ENCODE measurements at regions not wholly inside any gene's neighbourhood (a gene's known extent, or its start where the extent isn't known, plus 50 kb on each side); places are given as distances from the start of the nearest gene placed in this dataset.

DNA sequence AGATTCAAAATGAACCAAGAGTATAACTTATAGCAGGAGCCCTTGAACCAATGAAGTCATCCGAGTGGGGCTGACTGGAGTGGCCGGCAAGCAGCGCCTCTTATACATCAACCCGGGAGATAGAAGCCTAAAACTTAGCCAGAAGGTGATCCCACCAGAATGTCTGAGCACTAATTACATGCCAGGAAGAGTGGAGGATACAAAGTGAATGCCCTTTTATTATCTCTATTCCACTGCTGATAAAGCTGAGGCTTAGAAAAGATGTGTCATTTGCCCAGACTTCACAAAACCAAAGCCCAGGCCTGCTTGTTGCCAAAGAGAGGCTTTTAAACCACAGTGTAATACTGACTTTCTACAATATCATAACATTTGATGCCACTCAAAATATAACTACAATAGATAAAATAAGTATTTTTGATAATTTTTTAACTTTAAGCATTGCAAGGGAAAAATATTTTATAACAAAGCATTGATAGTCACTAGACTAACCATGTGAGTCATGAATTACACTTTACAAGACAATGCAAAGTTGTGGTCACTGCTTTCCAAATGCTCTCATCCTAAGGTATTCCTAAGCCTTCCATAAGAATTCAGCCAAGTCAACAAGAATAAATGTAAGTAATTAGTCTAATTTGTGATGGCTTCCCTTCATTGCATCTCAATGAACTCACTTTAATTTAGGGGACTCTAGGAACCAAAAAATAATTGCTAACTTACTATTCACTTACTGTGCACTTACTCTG, 58.6 kb upstream of the ARID5B start:
- DNase-seq, result no peak

DNA sequence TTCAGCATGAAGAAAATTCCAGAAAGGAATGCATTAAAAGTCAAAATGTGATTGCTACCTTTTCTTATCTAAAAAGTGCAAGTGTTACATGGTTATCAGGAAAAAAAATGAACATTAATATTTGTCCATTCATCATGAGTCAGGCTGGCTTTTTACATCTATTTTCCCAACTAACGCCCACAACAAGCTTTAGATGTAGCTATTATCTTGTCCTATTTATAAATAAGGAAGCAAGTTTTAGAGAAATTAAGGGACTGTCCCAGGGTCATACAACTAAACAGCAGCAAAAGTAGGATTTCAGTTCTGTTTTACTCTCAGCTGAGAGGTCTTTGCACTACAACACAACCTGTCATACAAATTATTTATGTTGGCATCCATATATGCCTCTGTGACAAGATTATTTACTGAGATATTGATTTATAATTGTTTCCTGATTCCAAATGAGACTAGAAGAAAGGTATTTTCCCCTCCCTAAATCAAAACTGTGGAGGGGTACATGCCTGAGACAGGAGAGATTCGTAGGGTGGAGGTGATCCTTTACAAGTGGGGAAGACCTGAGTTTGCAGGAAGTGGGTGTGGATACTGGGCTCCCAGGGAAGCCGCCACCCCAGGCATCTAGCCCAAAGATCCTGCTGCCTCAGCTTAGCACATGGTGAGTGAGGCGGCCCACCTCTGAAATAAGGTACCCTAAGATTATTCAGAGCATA, 57.2 kb upstream of the ARID5B start:
- no peak for DNase-seq

DNA sequence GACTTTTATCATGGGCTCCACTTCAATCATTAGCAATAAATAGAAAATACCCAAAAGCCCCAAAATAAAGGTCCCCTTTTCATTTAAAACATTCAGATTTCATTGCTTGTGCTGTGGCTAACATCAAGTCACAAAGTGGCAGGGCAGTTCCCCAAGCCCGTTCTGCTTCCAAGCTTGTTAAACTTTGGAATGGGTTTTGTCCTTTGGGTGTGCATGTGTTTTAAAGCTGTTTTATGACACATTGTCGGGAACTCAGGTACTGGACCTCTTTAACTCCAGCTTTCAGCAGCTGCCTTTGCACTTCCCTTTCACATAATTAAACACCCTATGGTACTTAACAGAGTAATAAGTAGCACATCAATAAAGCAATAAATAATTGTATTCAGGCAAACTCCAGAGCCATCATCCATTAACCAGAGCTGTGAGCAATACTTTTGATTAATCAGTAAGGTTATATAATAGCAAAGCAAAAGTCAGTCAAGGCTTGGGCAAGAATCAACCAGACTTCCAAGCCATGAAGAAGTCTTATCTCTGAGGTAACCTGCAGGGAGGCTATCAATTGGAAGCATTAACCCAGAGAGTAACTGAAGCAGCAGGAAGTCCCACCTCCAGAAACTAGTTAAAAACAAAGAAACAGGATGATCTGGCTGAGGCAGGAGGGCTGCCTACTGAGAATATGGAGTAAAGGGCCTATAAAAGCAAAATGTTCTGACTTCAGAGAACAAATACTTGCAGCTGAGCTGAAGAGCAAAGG, 56.1 kb upstream of the ARID5B start:
- DNase-seq, result no peak

DNA sequence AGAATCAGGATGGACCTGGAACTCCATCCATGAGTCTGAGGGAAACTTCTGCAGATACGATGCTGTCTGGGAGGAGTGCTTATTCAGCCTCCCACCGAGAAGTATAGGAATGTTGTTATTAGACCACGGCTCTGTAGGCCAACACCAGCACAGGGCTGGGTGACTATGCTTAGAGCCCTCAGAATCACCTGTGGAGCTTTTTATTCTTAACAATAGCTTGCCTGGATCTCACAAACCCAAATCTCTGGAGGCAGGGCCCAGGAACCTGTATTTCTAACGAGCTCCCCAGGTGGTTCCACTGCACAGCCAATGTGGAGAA, 55.6 kb upstream of the ARID5B start:
- no peak for DNase-seq

DNA sequence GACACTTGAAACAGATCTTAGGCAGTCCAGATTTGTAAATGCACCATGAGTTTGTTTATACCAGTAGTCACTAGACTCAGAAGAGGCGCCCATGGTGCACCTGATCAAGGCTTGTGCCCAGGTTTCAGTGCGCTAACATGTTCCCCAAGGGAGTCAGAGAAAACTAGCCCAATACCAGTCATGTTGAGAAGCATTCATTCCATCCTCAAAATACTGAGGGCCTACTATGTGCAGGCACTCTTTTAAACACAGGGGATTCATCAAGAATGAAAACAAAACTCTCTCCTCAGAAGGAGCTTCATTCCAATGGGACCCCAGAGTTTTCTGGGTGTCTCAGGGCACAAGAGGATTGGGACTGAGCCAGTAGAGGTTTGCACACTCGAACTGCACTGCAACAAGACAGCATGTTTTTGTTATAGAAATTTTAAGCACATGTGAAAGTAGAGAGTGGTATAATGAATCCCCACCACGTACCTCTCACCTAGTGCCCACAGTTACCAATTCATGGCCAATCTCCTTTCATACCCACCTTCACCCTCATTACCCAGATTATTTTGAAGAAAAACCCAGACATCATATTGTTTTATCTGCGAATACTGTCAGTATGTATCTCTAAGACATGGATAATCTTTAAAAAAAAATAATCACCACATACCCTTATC, 55.0 kb upstream of the ARID5B start:
- DNase-seq, result no peak

DNA sequence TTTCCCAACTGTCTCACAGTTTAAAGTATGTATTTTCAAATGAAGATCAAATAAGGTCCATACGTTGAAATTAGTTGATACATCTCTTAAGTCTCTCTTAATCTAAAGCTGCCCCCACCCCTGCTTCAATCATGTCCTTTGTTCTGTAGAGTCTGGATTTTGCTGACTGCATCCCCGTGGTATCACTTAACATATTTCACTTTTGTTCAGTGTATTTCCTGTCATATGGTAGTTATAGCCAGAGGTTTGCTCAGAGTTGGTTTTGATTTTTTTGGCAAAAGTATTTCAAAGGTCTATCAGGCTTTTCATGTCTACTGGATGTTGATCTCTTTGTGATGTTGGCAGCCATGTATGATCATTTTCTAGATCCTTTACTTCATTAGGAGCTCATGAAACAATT, 54.4 kb upstream of the ARID5B start:
- no peak for DNase-seq

DNA sequence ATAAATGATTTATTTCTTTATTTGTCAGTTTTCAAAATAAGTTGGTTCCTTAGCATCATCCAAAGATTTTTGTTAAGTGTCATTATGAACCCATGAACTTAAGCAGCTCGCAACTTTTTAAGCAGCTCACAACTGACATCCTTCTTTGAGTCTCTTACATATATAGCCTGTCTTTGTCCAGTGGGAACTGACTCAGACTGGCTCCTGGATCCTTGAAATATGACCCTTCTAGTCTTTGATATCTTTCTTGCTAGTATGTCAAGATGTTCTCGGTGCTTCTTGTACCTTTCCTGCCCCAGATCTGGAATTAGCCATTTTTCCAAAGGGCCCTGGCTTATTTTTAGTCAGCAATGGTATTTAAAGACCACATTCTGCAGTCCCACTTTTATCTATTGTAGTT, 53.9 kb upstream of the ARID5B start:
- DNase-seq, result no peak

DNA sequence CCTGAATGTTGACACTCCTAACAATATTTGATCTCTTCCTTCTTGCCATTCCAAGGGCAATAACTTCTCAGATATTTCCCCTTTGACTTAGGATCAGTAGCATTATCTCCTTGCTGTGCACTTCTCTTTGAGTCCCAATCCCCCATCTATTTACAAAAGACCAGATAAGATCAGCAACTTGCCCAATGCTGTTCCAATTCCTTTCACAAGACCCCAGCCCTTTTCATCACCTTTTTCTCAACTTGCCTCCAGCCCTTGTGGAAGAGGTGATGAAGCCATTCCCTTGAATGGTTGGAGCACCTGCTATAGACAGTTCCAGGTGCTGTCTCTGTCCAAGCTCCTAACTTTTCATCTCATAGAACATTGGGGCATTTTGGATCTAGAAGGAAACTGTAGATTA, 51.1 kb upstream of the ARID5B start:
- DNase-seq, result no peak
